ENCODE measurements at regions not wholly inside any gene's neighbourhood (a gene's known extent, or its start where the extent isn't known, plus 50 kb on each side); places are given as distances from the start of the nearest gene placed in this dataset.
"Not testable (repeated sequence)": the region's sequence is repeated elsewhere in the genome, so short reads cannot be mapped to it uniquely, and the experiment has no call there.

GRCh38 chr2:2795438-2796091, 464.5 kb upstream of the MYT1L start:
- no peak for DNase-seq (ENCODE audit: low read depth)

- DNase-seq (ENCODE audit: low read depth), result no peak
Measured at GRCh38 chr2:2793925-2794560, 463.0 kb upstream of the MYT1L start.

- no peak for DNase-seq (ENCODE audit: low read depth)
Measured at GRCh38 chr2:2793514-2793913, 462.4 kb upstream of the MYT1L start.

- no peak for DNase-seq (ENCODE audit: low read depth)
Measured at GRCh38 chr2:2791606-2792005, 460.5 kb upstream of the MYT1L start.

GRCh38 chr2:2791031-2791430, 460.0 kb upstream of the MYT1L start:
- no peak for DNase-seq (ENCODE audit: low read depth)

GRCh38 chr2:2788076-2788475, 457.0 kb upstream of the MYT1L start:
- no peak for DNase-seq (ENCODE audit: low read depth)

- no peak for DNase-seq (ENCODE audit: low read depth)
Measured at GRCh38 chr2:2787301-2787907, 456.3 kb upstream of the MYT1L start.

GRCh38 chr2:2782007-2782406, 450.9 kb upstream of the MYT1L start:
- DNase-seq (ENCODE audit: low read depth), result no peak

- no peak for DNase-seq (ENCODE audit: low read depth)
Measured at GRCh38 chr2:2779727-2780126, 448.7 kb upstream of the MYT1L start.

- no peak for DNase-seq (ENCODE audit: low read depth)
Measured at GRCh38 chr2:2777876-2778275, 446.8 kb upstream of the MYT1L start.

- no peak for DNase-seq (ENCODE audit: low read depth)
Measured at GRCh38 chr2:2777213-2777612, 446.1 kb upstream of the MYT1L start.

GRCh38 chr2:2775018-2775417, 443.9 kb upstream of the MYT1L start:
- DNase-seq (ENCODE audit: low read depth), result no peak

- DNase-seq (ENCODE audit: low read depth), result no peak
Measured at GRCh38 chr2:2773692-2774091, 442.6 kb upstream of the MYT1L start.

GRCh38 chr2:2773080-2773479, 442.0 kb upstream of the MYT1L start:
- DNase-seq (ENCODE audit: low read depth), result not testable (repeated sequence)

- no peak for DNase-seq (ENCODE audit: low read depth)
Measured at GRCh38 chr2:2771721-2772411, 440.8 kb upstream of the MYT1L start.

GRCh38 chr2:2769481-2770431, 438.7 kb upstream of the MYT1L start:
- no peak for DNase-seq (ENCODE audit: low read depth)

GRCh38 chr2:2768476-2768875, 437.4 kb upstream of the MYT1L start:
- DNase-seq (ENCODE audit: low read depth), result no peak

- no peak for DNase-seq (ENCODE audit: low read depth)
Measured at GRCh38 chr2:2767837-2768236, 436.8 kb upstream of the MYT1L start.

GRCh38 chr2:2765839-2766495, 434.9 kb upstream of the MYT1L start:
- no peak for DNase-seq (ENCODE audit: low read depth)

- no peak for DNase-seq (ENCODE audit: low read depth)
Measured at GRCh38 chr2:2765176-2765800, 434.2 kb upstream of the MYT1L start.

GRCh38 chr2:2764739-2765138, 433.7 kb upstream of the MYT1L start:
- DNase-seq (ENCODE audit: low read depth), result no peak
